ENCODE measurements at regions not wholly inside any gene's neighbourhood (a gene's known extent, or its start where the extent isn't known, plus 50 kb on each side); places are given as distances from the start of the nearest gene placed in this dataset.

DNA sequence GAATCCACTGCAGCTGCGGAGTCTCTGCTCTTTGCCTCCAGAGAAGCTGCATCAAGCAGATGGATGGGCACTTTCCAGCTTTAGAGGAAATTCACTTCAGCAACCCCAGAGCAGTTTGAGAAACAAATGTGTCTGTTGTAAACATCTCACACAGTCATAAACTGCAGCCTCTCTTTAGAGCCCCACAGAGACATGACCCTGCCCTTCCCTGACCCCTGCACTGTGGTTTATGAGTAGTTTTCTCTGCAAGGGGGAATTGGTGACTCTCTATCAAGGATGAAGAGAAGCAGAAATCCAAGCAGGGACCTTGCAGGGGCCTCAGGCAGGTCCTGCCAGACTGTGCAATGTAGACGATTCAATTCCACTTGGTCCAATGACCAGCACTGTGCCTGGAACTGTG lies 160.2 kb downstream of the SH2D4B start:
- CTCF ChIA-PET, result no interaction called here
- Mint-ChIP-seq H3K4me1 (ENCODE audit: low read depth, unreplicated experiment) (no peaks in the 10 kb centered on the region), H3K36me3 (ENCODE audit: insufficient read depth, unreplicated experiment) (no peaks in the 10 kb centered on the region), H3K27me3 (ENCODE audit: unreplicated experiment) (peaks cover 76% of the 10 kb centered on the region), H3K9me3 (ENCODE audit: low read depth, unreplicated experiment) (no peaks in the 10 kb centered on the region), H3K4me3 (ENCODE audit: low read depth, unreplicated experiment) (no peak overlapping the region), H3K27ac (ENCODE audit: unreplicated experiment) (no peak overlapping the region)
- TF ChIP-seq, protein P1, sequence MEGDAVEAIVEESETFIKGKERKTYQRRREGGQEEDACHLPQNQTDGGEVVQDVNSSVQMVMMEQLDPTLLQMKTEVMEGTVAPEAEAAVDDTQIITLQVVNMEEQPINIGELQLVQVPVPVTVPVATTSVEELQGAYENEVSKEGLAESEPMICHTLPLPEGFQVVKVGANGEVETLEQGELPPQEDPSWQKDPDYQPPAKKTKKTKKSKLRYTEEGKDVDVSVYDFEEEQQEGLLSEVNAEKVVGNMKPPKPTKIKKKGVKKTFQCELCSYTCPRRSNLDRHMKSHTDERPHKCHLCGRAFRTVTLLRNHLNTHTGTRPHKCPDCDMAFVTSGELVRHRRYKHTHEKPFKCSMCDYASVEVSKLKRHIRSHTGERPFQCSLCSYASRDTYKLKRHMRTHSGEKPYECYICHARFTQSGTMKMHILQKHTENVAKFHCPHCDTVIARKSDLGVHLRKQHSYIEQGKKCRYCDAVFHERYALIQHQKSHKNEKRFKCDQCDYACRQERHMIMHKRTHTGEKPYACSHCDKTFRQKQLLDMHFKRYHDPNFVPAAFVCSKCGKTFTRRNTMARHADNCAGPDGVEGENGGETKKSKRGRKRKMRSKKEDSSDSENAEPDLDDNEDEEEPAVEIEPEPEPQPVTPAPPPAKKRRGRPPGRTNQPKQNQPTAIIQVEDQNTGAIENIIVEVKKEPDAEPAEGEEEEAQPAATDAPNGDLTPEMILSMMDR (IDR thresholded peaks at IDR 0.05; ENCODE audit: unreplicated experiment), result no peak
- DNase-seq, result no peak
- intact Hi-C loops (cut with micrococcal nuclease; ENCODE audit: unreplicated experiment), result loop anchor here (2.0 kb wide), 1 partner anchor 1141 kb away; no protein-coding TSS in a partner anchor
- BruUV-seq (replicated peaks), result no TSS peak

DNA sequence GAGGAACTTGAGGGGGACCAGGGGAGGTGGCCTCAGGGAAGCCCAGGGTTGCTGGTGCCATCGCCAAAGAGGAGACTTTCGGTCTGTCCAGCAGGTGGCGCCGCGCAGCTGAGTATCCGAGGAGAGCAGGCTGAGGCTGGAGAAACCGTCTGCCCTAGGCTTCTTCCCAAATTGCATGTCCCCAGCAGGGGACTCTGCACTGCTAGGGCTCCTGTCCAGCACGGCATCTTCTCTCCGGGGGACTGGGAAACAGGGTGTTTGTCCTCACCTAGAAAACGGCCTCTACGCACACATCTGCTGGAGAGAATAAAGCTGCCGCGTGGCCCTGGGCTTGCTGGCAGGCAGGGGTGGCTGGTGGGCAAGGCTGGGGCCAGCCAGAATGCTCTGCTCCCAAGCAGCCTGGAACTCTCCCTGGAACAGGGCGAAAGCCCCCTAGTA lies 161.9 kb downstream of the SH2D4B start:
- Mint-ChIP-seq H3K36me3 (ENCODE audit: insufficient read depth, unreplicated experiment) (no peaks in the 10 kb centered on the region), H3K9me3 (ENCODE audit: low read depth, unreplicated experiment) (no peaks in the 10 kb centered on the region), H3K4me3 (ENCODE audit: low read depth, unreplicated experiment) (no peak overlapping the region), H3K27me3 (ENCODE audit: unreplicated experiment) (peaks cover 80% of the 10 kb centered on the region), H3K27ac (ENCODE audit: unreplicated experiment) (no peak overlapping the region), H3K4me1 (ENCODE audit: low read depth, unreplicated experiment) (no peaks in the 10 kb centered on the region)
- DNase-seq, result peak; percentile 90
- TF ChIP-seq, protein P1 (IDR thresholded peaks at IDR 0.05; ENCODE audit: unreplicated experiment), result peak; percentile 93
- intact Hi-C loops (cut with micrococcal nuclease; ENCODE audit: unreplicated experiment), result loop anchor here (1.0 to 2.0 kb wide), 4 partner anchors 225 to 1139 kb away; no protein-coding TSS in a partner anchor
- no TSS peak for BruUV-seq (replicated peaks)
- CTCF ChIA-PET, result interaction anchor here (0.6 to 1.8 kb wide), 10 partner anchors 12 to 1139 kb away, joined by 3 to 11 read pairs (median 3); no protein-coding TSS in a partner anchor

DNA sequence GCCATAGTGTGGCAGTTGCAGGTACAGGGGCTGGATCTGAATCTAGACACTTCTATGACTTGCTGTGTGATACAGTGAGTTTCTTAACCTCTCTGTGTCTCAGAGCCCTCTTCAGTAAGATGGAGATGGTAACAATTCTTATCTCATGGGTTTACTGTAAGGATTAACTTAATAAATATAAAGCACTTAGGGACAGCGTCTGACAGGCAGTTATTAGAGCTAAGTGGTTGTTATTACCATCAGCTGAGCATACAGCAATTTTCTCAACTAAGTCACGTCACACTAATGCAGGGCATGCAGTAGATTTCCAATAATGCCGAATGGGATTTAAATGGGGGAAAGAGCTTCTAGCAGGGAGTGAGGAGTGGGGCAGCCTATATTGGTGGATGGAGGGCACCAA lies 162.6 kb downstream of the SH2D4B start:
- H3K4me3 Mint-ChIP-seq (ENCODE audit: low read depth, unreplicated experiment), result no peak overlapping the region
- CTCF ChIA-PET, result interaction anchor here (0.6 to 1.8 kb wide), 9 partner anchors 14 to 1138 kb away, joined by 3 to 11 read pairs (median 3); no protein-coding TSS in a partner anchor
- H3K9me3 Mint-ChIP-seq (ENCODE audit: low read depth, unreplicated experiment), result no peaks in the 10 kb centered on the region

DNA sequence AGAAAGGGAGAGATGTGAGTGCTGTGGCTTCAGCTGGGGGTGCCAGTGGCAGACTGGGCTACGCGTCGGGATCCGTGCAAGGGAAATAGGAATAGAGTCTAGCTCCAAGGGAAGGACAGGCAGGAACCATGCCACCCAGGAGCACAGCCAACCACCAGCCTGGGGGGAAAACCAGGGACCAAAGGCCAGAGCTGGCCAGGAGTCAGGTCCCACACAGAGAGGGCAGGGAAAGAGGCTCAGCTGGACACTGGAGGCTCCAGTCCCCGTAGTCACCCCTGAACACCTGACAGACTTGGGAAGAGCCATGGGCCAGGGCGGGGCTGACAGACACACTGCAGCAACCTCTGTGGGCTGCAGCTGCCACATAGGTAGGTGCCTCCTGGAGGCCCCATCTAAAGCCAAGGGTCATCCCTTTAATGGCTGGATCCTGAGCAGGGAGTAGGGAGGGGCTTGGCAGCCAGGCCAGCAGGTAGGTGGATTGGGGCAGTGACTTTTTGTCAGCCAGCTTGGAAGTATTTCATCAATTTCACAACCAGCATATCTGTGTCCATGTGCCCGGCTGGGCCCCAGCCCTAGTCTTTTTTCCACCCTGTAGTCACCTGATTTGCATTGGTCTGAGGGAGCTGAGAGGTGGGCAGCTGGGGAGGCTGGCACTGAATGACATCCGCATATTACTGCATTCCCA lies 163.2 kb downstream of the SH2D4B start:
- CTCF ChIA-PET, result interaction anchor here (1.2 to 1.8 kb wide), 3 partner anchors 38 to 318 kb away, joined by 3 to 7 read pairs (median 7); no protein-coding TSS in a partner anchor
- BruUV-seq (replicated peaks), result no TSS peak
- Mint-ChIP-seq H3K9me3 (ENCODE audit: low read depth, unreplicated experiment) (no peaks in the 10 kb centered on the region), H3K27me3 (ENCODE audit: unreplicated experiment) (peaks cover 72% of the 10 kb centered on the region), H3K36me3 (ENCODE audit: insufficient read depth, unreplicated experiment) (no peaks in the 10 kb centered on the region), H3K4me1 (ENCODE audit: low read depth, unreplicated experiment) (no peaks in the 10 kb centered on the region), H3K27ac (ENCODE audit: unreplicated experiment) (no peak overlapping the region), H3K4me3 (ENCODE audit: low read depth, unreplicated experiment) (no peak overlapping the region)
- TF ChIP-seq, protein P1 (IDR thresholded peaks at IDR 0.05; ENCODE audit: unreplicated experiment), result no peak
- no peak for DNase-seq
- intact Hi-C loops (cut with micrococcal nuclease; ENCODE audit: unreplicated experiment), result no loop called here

More for the DNA sequence above, 162.6 kb downstream of the SH2D4B start:
- H3K36me3 Mint-ChIP-seq (ENCODE audit: insufficient read depth, unreplicated experiment), result no peaks in the 10 kb centered on the region
- no peaks in the 10 kb centered on the region for H3K4me1 Mint-ChIP-seq (ENCODE audit: low read depth, unreplicated experiment)
- intact Hi-C loops (cut with micrococcal nuclease; ENCODE audit: unreplicated experiment), result no loop called here
- no peak for DNase-seq
- no TSS peak for BruUV-seq (replicated peaks)
- TF ChIP-seq, protein P1 (IDR thresholded peaks at IDR 0.05; ENCODE audit: unreplicated experiment), result no peak
- no peak overlapping the region for H3K27ac Mint-ChIP-seq (ENCODE audit: unreplicated experiment)
- peaks cover 78% of the 10 kb centered on the region for H3K27me3 Mint-ChIP-seq (ENCODE audit: unreplicated experiment)
